ENCODE measurements at regions not wholly inside any gene's neighbourhood (a gene's known extent, or its start where the extent isn't known, plus 50 kb on each side); places are given as distances from the start of the nearest gene placed in this dataset.

GRCh38 chr12:111160350-111161241, 208.3 kb downstream of the PHETA1 start:
- RAD21 ChIA-PET (ENCODE audit: unreplicated experiment): no interaction called here
- no peaks in the 10 kb centered on the region for H3K79me2 ChIP-seq (ENCODE audit: control insufficient read depth, insufficient read depth, low read length)
- no peak overlapping the region for H3K9ac ChIP-seq (ENCODE audit: control insufficient read depth, insufficient read depth, low read length)
- H3K27ac ChIP-seq (ENCODE audit: control insufficient read depth, insufficient read depth): no peak overlapping the region
- SMC1A ChIA-PET (ENCODE audit: uncharacterized antibody, unreplicated experiment): no interaction called here
- CTCF ChIA-PET: no interaction called here
- no peaks in the 10 kb centered on the region for H4K20me1 ChIP-seq (ENCODE audit: control insufficient read depth, insufficient read depth)
- no peak for TF ChIP-seq E4F1 (IDR thresholded peaks at IDR 0.05; ENCODE audit: borderline replicate concordance, partially characterized antibody)
- TF ChIP-seq MXI1 (IDR thresholded peaks at IDR 0.05; ENCODE audit: low read depth, low read length): no peak
- TF ChIP-seq SUZ12 (IDR thresholded peaks at IDR 0.05; ENCODE audit: unreplicated experiment): no peak
- no peak for TF ChIP-seq ASH2L (IDR thresholded peaks at IDR 0.05; ENCODE audit: borderline replicate concordance, low read depth)
- no peak for TF ChIP-seq MYB (IDR thresholded peaks at IDR 0.05; ENCODE audit: borderline replicate concordance, low read depth, low read length)
- TF ChIP-seq MTA3 (IDR thresholded peaks at IDR 0.05; ENCODE audit: borderline replicate concordance, low read length): no peak
- TF ChIP-seq ZSCAN29 (IDR thresholded peaks at IDR 0.05): no peak
- TF ChIP-seq NRF1 (conservative IDR thresholded peaks at IDR 0.05; ENCODE audit: low read depth, low read length): no peak
- no peak for ATAC-seq
- BruUV-seq (replicated peaks): no TSS peak
- intact Hi-C loops (cut with micrococcal nuclease; ENCODE audit: unreplicated experiment) (no loop called here), in situ Hi-C loops (cut with MboI) (no loop called here)
- H3K4me3 ChIP-seq: no peak overlapping the region
- H3K9me3 ChIP-seq (replicated peaks; ENCODE audit: control insufficient read depth, insufficient read depth, low read length): no peaks in the 10 kb centered on the region
- no peaks in the 10 kb centered on the region; a peak in 1 of 4 replicates for H3K27me3 ChIP-seq (replicated peaks in 1 of 2; ENCODE audit: control insufficient read depth in 2 of 2, insufficient read depth in 2 of 2, low read length in 1 of 2)
- no peak for DNase-seq (ENCODE audit: low read depth, low spot score)
- FAIRE-seq: no peak
- H3K4me2 ChIP-seq (ENCODE audit: control insufficient read depth, insufficient read depth): no peak overlapping the region
- H3K4me1 ChIP-seq (ENCODE audit: control insufficient read depth, insufficient read depth, low read length): no peaks in the 10 kb centered on the region
- no peak overlapping the region for H2AFZ ChIP-seq (ENCODE audit: control insufficient read depth, low read depth, low read length)
- POLR2A ChIA-PET: no interaction called here
- WGBS (ENCODE audit: insufficient coverage, insufficient replicate concordance, low lambda C conversion rate, missing lambda C conversion rate): 45% methylated on average over 25 of the region's 25 CpGs
- no peaks in the 10 kb centered on the region for H3K36me3 ChIP-seq (ENCODE audit: control insufficient read depth in 2 of 2, insufficient read depth in 2 of 2, low read length in 1 of 2)
